Kasumi-1 (cell line): ENCODE measurements at regions not wholly inside any gene's neighbourhood (a gene's known extent, or its start where the extent isn't known, plus 50 kb on each side); places are given as distances from the start of the nearest gene placed in this dataset.
"Not testable (repeated sequence)": the region's sequence is repeated elsewhere in the genome, so short reads cannot be mapped to it uniquely, and the experiment has no call there.

Source experiments
- DNase-seq, 2 experiments: peaks; one replicate each; lab custom pipeline; 2025; lab: John Stamatoyannopoulos, UW

DNA sequence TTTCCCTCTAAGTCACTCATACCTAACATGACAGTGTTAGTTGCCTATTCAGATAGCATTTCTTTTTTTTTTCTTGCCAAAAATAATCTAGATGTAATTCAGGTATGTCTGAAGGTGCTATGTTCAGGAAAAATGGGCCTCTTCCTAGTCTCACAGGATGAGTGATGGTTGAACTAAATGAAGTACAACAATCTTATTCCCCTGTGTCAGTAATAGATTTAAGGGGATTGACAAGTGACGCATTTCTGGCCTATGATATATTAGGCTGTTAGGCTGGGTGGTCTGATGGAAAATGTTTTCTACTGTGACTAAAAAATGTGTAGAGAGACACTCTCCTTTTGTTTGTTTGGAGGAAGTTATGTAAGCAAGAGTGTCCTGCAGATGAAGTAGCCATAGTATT is 878.7 kb upstream of the SLITRK1 start:
- DNase-seq = no peak

DNA sequence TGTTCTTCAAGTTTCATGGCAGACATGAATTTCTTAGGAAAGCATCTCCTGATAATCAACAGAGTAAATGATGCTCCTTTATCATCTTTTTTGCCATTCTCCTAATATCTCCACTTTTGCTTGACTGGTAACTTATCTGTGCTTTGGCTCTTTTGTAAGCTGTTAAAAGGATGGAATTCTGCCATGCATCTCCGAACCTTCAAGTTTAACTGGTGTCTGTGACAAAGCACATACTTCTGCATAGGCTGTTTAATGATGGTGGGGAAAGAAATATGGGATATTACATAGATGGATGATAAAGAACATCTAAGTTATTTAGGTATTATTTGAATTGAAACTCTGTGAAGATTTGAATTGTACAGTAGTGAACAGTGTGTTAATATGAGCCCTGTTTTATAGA is 866.9 kb upstream of the SLITRK1 start:
- DNase-seq = no peak

DNA sequence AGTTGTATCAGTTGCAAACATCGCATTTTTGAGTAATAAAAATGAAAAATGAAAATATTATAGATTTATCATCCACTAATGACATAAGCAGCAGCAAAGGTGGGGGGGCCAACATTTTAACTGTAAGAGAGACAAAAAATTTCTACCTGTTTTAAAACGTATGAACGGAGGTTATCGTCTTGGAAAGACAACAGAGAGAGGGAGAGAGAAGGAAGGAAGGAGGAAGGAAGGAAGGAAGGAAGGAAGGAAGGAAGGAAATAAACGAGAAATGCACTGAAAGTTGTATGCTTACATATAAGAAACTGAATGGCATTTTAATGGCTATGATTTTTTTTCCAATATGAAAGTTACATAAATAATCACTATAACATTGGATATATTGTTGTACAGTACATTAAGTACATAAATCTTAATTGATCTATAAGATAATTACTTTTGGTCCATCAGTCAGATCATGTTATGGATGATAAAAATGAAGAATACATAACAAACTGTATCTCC is 862.8 kb upstream of the SLITRK1 start:
- DNase-seq = no peak

DNA sequence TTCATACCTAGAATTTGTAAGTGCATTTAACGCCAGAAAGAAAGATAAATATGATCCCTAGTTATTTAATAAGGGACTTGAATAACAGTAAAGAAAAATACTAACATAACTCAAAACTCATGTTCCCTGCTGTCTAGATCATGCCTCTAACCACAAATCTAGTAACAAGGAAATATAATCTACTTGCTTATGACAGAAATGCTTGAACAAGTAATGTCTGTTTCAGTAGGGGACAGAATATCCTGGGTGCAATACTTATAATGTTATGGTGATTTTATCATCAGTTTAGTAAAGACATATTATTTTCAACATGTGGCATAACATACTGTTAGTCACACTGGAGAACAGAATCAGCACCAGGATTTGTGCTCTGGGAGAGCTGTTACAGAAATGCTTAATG is 861.9 kb upstream of the SLITRK1 start:
- no peak for DNase-seq

DNA sequence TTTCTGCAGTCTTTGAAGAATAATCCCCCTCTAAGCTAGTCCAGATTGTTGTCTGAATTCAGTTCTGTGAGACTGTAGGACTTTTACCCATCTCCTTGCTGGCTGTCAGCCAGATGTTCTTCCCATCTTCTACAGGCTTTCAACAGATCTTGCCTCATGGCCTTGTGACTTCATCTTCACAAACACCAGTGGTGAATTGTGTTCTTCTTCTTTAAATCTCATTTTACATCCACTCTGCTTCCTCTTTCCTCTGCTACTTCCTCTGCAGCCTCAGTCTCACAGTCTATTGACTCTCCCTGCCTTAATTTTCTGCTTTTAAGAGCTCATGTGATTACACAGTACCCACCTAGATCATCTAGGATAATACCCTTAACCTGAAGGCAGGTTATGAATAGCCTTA is 859.0 kb upstream of the SLITRK1 start:
- peak; percentile 54 to 64 for DNase-seq

DNA sequence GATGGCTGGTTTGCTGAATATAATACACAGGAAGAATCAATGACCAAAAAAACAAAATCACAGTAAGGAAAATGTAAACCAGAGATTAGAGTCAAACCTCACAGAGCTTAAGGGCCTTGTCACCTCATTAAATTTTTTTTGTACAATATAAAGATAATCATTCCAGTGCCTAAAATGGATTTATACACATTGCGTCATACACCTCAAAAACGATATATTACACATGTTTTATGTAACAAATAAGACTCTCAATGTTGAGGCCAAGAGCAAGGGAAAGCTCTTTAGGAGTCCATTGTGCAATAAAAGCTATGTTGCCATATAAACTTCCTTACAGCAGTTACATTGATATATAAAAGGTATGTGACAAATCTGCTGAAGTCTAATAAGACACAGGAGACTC is 856.7 kb upstream of the SLITRK1 start:
- no peak for DNase-seq

DNA sequence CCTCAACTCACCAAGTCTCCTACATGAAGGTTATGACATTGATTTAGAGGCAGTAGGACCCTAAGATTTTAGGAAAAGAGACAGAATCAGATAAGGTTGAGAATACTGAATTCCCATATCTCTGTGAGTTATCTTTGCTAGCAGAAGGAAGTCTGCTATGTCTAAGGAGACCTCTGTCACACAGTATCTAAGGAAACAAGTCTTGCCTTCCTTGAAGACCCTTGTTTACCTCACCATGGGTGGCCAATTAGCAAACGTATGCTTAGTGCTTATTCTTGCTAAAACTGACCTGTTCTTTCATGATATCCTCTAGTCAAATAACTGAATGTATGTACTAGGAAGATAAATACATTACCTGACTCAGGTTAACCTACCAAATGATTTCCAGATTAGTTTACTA is 855.4 kb upstream of the SLITRK1 start:
- DNase-seq = no peak

DNA sequence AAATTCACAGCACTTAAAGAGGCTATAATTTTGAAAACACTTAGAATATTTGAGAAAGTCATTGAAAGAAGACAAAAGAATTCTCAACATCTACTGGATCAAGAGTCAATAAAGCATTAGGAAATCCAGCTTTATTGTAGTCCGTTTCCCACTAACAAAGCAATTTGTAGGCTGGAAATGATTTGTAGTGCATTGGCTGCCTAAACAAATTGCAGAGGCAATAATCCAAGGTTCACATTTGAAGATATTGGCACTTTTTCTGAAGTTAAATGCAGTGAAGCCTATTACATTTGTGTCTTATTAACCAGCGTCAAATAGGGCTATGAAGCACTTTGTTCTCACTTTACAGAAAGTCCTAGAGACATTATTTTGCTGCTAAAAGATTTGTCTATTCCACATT is 848.1 kb upstream of the SLITRK1 start:
- DNase-seq = no peak

DNA sequence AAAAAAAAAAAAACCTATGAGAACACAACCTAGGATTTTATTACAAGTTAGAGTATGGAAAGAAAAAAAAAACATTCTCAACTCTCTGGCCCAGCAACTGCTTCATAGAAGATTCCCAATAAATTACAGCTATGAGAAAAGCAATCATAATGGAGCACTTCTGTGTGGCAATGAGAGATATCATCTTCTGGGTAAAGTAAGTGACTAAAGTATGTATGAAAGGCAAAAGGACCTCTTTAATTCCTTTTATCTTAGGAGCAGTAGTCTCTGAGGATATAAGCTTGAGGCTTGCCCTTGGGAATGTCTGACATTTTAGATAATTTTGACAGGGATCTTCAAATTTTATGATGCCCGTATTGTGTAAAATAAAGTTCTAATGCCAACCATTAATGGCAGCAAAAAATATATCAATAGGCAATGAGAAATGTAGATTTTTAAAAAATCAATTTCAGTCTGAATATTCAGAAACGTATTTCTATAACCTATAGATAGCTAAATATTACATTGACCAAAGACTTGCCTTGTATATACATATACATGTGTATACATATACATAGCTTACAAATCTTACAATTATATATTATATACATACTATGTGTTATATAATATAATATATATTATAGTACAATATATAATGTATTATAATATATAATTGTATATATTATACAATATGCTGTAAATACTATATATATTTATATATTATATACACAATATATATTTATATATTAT is 823.9 kb upstream of the SLITRK1 start:
- DNase-seq = peak in 1 of 2 experiments; percentile 14

DNA sequence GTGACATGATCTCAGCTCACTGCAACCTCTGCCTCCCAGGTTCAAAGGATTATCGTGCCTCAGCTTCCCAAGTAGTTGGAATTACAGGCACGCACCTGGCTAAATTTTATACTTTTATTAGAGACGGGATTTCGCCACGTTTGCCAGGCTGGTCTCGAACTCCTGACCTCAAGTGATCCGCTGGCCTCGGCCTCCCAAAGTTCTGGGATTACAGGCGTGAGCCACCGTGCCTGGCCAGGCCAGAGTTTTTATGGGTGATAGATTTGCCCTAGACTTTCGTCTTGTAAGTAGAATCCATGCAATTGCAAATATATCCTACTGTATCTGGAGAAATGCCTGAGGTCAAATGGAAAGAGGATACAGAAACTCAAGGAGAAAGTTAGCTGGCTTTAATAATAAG is 819.9 kb upstream of the SLITRK1 start:
- no peak for DNase-seq

DNA sequence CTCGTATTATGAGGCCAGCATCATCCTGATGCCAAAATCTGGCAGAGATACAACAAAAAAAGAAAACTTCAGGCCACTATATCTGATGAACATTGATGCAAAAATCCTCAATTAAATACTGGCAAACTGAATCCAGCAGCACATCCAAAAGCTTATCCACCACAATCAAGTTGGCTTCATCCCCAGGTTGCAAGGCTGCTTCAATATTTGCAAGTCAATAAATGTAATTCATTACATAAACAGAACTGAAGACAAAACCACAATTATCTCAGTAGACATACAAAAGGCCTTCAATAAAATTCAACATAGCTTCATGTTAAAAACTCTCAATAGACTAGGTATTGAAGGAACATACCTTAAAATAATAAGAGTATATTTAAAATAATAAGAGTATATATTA is 815.3 kb upstream of the SLITRK1 start:
- not testable (repeated sequence) for DNase-seq

DNA sequence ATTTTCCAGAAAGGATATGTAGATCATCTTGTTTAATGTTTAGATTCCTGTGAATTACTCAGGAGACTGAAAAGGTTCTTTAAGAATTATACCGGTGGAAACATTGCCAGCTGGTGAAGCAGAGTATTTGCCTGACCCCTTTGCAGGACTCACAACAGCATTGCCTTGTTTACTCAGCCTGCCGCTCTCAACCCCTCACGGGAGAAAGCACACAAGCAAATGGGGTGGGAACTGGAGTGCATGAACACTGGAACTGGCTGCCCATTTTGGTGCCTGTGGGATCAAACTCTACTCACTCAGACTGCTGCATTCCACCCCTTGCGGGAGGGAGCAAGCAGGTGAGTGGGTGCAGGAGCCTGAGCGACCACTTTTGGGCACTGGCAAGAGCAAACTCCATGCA is 804.7 kb upstream of the SLITRK1 start:
- DNase-seq = no peak

DNA sequence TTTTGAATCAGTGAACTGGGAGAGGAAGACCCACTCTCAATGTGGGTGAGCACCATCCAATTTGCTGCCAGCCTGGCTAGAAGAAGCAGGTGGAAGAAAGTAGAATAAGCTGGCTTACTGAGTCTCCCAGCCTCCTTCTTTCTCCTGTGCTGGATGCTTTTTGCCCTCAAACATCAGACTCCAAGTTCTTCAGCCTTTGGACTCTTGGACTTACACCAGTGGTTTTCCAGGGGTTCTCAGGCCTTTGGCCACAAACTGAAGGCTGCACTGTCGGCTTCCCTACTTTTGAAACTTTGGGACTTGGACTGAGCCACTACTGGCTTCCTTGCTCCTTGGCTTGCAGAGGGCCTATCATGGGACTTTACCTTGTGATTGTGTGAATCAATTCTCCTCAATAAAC is 804.2 kb upstream of the SLITRK1 start:
- no peak for DNase-seq

DNA sequence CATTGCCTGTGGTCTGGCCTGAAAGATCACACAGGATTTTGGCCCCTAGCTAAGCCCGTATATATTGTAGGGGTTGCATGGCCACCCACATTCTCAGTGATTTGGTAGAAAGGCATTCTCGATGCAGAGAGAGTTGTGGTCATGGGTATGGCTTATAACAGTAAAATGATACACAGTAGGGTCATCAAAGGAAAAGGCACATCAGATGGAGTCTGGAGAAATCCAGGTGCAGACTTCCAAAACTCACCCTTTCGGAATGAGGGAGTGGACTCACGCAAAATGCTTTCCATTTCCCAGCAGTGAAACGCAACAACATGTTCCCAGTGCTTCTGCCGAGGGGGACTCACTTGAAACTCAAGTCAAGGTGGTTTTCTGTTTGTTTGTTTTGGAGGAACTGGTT is 802.5 kb upstream of the SLITRK1 start:
- no peak for DNase-seq

DNA sequence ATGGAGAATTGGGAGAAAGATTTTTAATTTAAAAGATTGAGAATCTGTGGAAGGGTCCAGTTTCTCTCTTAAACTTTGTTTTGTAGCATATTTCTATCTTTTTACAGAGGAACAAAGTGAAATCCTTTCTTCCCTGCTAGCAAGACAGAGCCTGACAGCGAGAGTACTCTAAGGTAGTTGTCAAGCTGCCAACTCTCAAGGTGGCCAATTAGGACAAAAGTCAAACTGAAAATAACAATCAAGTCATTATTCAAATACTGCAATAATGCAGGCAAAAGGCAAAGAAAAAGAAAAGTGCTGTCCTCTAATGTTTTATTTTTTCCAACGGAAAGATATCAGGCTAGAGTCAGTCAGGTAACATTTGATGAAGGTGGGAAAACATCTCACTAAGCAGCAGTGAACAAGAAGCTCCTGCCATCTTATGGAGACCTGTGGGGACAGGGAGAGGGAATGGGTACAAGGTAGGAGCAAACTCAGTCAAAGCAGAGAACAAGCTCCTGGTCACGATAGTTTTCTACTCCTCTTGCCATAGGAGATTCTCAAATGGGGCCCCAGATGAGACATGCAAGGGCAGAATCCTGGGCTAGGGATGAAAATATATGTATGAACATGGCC is 801.9 kb upstream of the SLITRK1 start:
- no peak for DNase-seq

DNA sequence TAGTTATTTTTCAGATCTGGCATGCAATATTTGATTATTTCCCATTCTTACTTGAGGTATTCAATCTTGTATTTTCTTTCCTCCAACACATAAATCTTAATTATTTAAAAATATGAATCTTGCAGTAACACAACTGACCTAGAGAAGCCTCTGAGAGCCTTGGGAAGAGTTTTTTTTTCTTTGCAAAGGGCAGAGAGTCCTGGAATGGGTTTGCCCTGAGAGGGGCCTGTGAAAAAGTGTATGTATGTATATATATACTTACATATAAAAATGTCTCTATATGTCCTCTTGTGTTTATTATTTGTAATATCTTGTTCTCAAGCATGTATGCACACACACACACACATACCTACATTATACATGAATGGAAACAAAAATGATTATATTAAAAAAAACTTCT is 801.2 kb upstream of the SLITRK1 start:
- DNase-seq = no peak

DNA sequence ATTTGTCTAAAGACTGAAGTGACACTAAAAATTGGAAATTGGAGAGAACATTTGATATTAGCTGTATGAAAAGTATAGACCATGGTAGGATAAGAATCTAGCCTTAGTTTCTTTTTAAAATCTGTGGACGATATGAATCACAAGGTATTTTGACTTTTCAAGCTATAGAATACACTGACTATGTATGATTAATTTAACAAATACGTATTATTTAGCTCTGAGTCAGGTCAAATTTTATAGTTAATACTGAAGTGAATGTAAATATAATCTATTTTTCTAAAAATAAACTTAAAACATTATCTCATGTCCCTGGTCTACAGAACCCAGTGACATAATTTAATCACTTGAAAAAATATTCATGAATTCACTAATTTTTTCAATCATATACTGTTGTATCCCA is 795.6 kb upstream of the SLITRK1 start:
- no peak for DNase-seq

DNA sequence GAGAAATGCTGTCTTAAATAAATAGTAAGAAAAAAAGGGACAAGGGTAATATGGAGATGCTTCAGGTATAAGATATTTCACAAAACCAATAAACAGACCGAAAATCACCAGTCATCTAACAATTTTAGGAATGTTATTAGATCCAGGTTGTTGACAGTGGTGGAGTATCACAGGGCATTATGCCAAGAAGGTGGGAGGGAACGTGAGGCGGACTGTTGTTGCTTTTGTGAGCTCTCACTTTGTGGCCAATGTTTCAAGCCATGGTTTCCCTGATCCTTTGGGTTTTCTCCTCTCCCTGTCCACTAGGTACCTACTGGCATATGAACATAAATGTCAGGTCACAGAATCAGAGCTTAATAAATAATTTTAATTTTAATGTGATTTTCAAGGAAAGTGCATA is 790.3 kb upstream of the SLITRK1 start:
- DNase-seq = no peak

DNA sequence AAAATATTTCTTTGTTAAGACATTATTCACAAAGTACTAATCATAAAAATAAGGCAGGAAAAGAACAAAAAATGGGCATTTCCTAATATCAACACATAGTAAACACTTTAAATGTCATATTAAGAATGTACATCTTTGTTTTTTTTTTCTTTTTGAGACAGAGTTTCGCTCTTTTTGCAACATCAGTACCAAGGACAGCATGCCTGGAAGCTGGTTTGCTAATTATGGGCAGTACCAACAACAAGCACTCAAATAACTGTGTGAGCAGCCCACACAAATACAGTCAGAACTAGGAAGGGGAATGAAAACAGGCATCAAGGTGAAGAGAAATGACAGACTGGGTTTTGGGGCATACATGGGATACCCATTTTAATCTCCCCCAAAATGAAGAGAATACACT is 788.0 kb upstream of the SLITRK1 start:
- peak in 1 of 2 experiments; percentile 3 for DNase-seq

DNA sequence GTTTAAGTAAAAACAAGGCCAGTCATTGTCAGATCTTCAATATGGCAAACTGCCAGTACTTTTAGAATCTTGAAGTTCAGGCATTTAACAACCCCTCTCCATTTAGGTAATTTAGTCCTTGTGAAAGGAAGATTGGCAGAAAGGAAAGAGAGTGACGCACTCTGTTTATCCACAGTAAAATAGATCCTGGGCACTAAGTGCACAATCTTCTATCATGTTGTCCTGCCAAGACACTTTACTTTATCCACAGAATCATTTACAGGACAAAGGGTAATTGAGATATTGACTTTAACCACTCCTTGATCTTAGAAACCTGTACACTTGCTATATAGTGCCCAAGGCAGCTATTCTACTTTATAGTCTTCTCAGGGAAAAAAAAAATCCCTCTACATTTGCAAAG is 786.4 kb upstream of the SLITRK1 start:
- DNase-seq = no peak

DNA sequence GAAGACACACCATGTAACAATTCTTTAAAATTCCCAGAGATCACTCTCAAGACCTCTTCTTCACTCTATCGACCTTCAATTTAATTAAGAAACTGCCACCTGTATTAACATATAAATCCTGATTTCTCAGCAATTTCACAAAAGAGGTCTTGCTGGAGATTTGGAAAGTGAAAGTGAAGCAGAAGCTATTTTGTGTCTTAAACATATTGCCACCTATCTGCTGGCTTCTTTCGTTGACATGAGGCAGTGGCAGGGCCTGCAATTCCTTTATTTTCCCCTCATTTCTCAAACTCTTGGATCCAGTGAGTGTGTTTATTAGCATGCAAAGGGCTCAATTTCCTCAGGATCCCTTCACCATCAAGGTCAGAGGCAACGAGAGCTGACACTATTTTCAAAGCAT is 780.2 kb upstream of the SLITRK1 start:
- DNase-seq = no peak

DNA sequence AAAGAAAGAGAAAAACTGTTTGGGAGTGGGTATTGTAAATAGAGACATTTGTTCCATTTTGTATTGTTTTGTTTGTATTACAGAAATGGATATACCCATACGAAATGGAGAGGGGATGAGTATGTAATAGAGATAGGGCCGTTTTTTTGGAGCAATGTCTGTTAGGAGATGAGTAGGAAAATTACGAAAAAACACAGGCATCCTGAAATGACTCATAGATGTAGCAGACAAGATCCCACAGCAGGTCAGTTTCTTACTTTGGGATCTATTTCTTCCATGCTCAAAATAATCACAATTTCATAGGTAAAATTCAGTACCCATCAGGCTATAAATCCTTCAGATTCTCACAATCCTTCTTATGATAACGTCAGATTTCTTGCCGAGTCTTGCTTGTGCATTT is 779.4 kb upstream of the SLITRK1 start:
- DNase-seq = no peak

DNA sequence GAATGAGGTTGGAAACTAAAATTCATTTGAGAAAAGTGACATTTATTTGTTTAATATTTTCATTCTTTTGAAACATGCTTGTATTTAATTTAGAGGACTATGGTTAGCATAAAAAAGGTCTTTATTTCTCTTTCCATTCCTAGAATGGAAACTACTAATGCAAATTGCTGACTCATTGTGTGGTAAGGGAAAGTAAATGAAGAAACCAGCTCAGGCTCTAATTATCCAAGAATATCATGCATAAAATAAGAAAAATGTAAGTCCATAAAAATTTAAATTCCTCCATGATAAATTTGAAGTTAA is 777.0 kb upstream of the SLITRK1 start:
- DNase-seq = no peak
